ENCODE measurements at regions not wholly inside any gene's neighbourhood (a gene's known extent, or its start where the extent isn't known, plus 50 kb on each side); places are given as distances from the start of the nearest gene placed in this dataset.

GRCh38 chr20:2244993-2245392 lies 50.8 kb upstream of the TGM3 start:
- no peak for TF ChIP-seq CTCF (IDR thresholded peaks at IDR 0.05)
- TF ChIP-seq EP300 (IDR thresholded peaks at IDR 0.05): no peak
- TF ChIP-seq POLR2A (IDR thresholded peaks at IDR 0.05): no peak
- Histone ChIP-seq H3K27ac (no peak overlapping the region), H3K4me3 (no peak overlapping the region), H3K4me1 (no peaks in the 10 kb centered on the region), H3K36me3 (no peaks in the 10 kb centered on the region), H3K27me3 (no peaks in the 10 kb centered on the region), H3K9me3 (no peaks in the 10 kb centered on the region)
- DNase-seq (ENCODE audit: low spot score in 2 of 2): no peak
- 20 to 27% methylated on average over 6 of the region's 6 CpGs for WGBS, 2 donors

- Histone ChIP-seq H3K9me3 (no peaks in the 10 kb centered on the region), H3K4me3 (no peak overlapping the region), H3K27ac (no peak overlapping the region), H3K36me3 (no peaks in the 10 kb centered on the region), H3K4me1 (no peaks in the 10 kb centered on the region), H3K27me3 (no peaks in the 10 kb centered on the region)
- TF ChIP-seq EP300 (IDR thresholded peaks at IDR 0.05) (no peak), CTCF (IDR thresholded peaks at IDR 0.05) (no peak), POLR2A (IDR thresholded peaks at IDR 0.05) (no peak)
- no peak for DNase-seq (ENCODE audit: low spot score in 2 of 2)
- WGBS, 2 donors: 17 to 18% methylated on average over 1 of the region's 1 CpG
Measured at GRCh38 chr20:2245637-2246036, 50.2 kb upstream of the TGM3 start.
